Muscle of leg (tissue), 3 donors: ENCODE measurements at regions not wholly inside any gene's neighbourhood (a gene's known extent, or its start where the extent isn't known, plus 50 kb on each side); places are given as distances from the start of the nearest gene placed in this dataset.

ENCODE experiments used
- DNase-seq: peaks from one replicate; pipeline ENCODE4 v3.0.0; 2013
- H3K27ac ChIP-seq: one replicate; pipeline ENCODE4 v1.5.1; 2013; ENCODE audit warnings: mild to moderate bottlenecking, low read length, control low read depth
- H3K27me3 ChIP-seq: one replicate; pipeline ENCODE4 v1.6.1; 2013; ENCODE audit warnings: low read length; ENCODE audit not compliant: control insufficient read depth, insufficient read depth
- H3K36me3 ChIP-seq: one replicate; pipeline ENCODE4 v1.6.1; 2013; ENCODE audit warnings: low read length; ENCODE audit not compliant: control insufficient read depth, insufficient read depth
- H3K4me1 ChIP-seq: one replicate; pipeline ENCODE4 v1.6.1; 2013; ENCODE audit warnings: low read length; ENCODE audit not compliant: control insufficient read depth, insufficient read depth
- H3K4me3 ChIP-seq: one replicate; pipeline ENCODE4 v1.5.1; 2013; ENCODE audit warnings: low read length, control low read depth
- H3K9me3 ChIP-seq: replicated peaks from 2 replicates; pipeline ENCODE4 v1.6.1; 2013; ENCODE audit warnings: low read depth, low read length; ENCODE audit not compliant: control insufficient read depth
- WGBS: methylation state at CpG from one replicate; pipeline ENCODE4 v1.1.5; 2013; ENCODE audit warnings: missing lambda C conversion rate; ENCODE audit not compliant: insufficient coverage; 5-methylcytosine and 5-hydroxymethylcytosine counted together

DNA sequence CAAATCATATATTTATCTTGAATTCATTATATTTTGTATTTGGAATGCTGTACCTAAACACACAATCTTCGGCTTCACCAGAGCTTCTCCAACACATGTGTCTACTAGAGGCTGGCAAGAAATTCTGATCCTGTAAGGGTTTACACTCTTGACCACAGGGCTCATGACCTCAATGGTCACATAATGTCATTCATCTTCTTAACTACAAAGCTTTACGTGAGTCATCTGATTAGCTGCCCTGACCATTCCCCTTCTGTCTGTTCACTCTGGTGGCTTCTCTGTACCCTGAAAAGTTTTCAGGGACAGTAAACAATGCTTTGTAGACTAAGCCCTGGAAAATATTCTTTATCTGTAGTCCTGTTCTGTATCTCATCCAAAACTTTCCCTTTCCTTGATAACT is 423.9 kb downstream of the CMPK2 start:
- no CpG with 5 or more reads among the region's 2 CpGs for WGBS
- H3K27ac ChIP-seq = no peak overlapping the region
- DNase-seq = no peak
- H3K27me3 ChIP-seq = no peaks in the 10 kb centered on the region
- H3K36me3 ChIP-seq = no peaks in the 10 kb centered on the region
- H3K9me3 ChIP-seq = no peaks in the 10 kb centered on the region
- H3K4me3 ChIP-seq = no peak overlapping the region
- H3K4me1 ChIP-seq = no peaks in the 10 kb centered on the region

DNA sequence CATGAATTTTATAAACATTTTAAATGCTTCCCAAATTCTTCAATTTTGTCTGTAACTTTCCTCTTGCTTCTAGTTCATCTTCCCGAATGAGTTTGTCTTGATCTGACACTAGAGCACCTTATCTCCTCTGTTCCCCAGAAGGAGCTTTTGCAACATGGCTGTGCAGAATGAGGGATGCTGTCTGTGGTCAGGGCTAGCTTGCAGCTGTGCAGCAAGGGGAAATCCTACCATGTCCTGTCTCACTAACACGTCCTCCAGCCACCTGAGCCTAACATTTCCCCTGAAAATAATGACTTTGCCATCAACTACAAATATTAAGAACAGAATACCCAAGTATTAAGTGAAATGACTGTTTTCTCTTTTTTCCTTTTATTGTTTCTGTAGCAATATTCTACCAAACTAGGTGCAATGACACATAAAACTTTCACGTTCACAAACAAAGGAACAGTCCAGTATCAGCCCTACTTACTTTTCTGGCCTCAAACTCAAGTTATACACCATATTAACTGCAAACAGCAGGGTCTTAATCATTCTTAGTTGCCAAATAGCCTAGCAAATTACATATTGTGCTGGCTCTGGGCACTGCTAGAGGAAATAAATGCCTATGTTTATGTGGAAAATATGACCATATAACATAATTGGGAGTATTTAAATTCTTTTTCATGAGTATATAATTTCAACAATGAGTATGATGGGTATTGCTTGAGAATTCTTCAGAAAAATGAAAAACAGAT is 423.3 kb downstream of the CMPK2 start:
- H3K36me3 ChIP-seq = no peaks in the 10 kb centered on the region
- no peak overlapping the region for H3K27ac ChIP-seq
- no peaks in the 10 kb centered on the region for H3K27me3 ChIP-seq
- H3K4me1 ChIP-seq = no peaks in the 10 kb centered on the region
- no peaks in the 10 kb centered on the region for H3K9me3 ChIP-seq
- WGBS = no CpG with 5 or more reads among the region's 3 CpGs
- no peak for DNase-seq
- H3K4me3 ChIP-seq = no peak overlapping the region

- 80% methylated on average over 1 of the region's 4 CpGs for WGBS
- peak; percentile 19 for DNase-seq
- no peak overlapping the region for H3K4me3 ChIP-seq
- no peaks in the 10 kb centered on the region for H3K9me3 ChIP-seq
- no peaks in the 10 kb centered on the region for H3K36me3 ChIP-seq
- H3K27ac ChIP-seq = no peak overlapping the region
- H3K4me1 ChIP-seq = no peaks in the 10 kb centered on the region
- H3K27me3 ChIP-seq = no peaks in the 10 kb centered on the region
Measured at GRCh38 chr2:6443061-6443823, 422.5 kb downstream of the CMPK2 start.

- Histone ChIP-seq H3K9me3 (no peaks in the 10 kb centered on the region), H3K27me3 (no peaks in the 10 kb centered on the region), H3K4me3 (no peak overlapping the region), H3K4me1 (no peaks in the 10 kb centered on the region), H3K36me3 (no peaks in the 10 kb centered on the region), H3K27ac (no peak overlapping the region)
- 67% methylated on average over 2 of the region's 2 CpGs for WGBS
- DNase-seq = no peak
Measured at GRCh38 chr2:6444514-6444913, 421.2 kb downstream of the CMPK2 start.

DNA sequence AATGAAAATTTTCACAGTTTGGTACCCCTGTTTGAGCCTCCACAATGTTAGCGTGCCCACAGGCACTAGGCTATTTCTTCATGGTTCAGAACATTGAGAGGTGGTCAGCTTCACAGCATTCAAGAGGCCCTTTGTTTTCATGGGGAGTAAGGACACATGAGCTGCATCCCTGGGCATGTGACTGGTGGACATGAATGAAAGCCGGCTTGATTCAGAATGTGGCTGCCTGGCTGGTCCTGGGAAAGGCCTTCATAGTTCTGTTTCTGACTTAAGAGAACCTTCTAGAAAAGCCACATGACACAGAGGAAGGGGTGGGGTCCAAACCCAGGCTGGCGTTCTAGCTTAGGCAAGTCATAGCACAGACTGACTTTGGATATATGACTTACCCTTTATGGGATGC is 420.6 kb downstream of the CMPK2 start:
- no peak overlapping the region for H3K4me3 ChIP-seq
- H3K27ac ChIP-seq = no peak overlapping the region
- no peaks in the 10 kb centered on the region for H3K36me3 ChIP-seq
- no peaks in the 10 kb centered on the region for H3K27me3 ChIP-seq
- no peak for DNase-seq
- no peaks in the 10 kb centered on the region for H3K4me1 ChIP-seq
- no peaks in the 10 kb centered on the region for H3K9me3 ChIP-seq
- 80% methylated on average over 2 of the region's 3 CpGs for WGBS

GRCh38 chr2:6446938-6447608 is 418.6 kb downstream of the CMPK2 start:
- no peak for DNase-seq
- H3K27me3 ChIP-seq = no peaks in the 10 kb centered on the region
- H3K9me3 ChIP-seq = no peaks in the 10 kb centered on the region
- H3K4me3 ChIP-seq = no peak overlapping the region
- H3K4me1 ChIP-seq = no peaks in the 10 kb centered on the region
- H3K36me3 ChIP-seq = no peaks in the 10 kb centered on the region
- no CpG with 5 or more reads among the region's 3 CpGs for WGBS
- no peak overlapping the region for H3K27ac ChIP-seq

- Histone ChIP-seq H3K27me3 (no peaks in the 10 kb centered on the region), H3K4me1 (no peaks in the 10 kb centered on the region), H3K27ac (no peak overlapping the region), H3K36me3 (no peaks in the 10 kb centered on the region), H3K4me3 (no peak overlapping the region), H3K9me3 (no peaks in the 10 kb centered on the region)
- WGBS = 31% methylated on average over 4 of the region's 7 CpGs
- no peak for DNase-seq
Measured at GRCh38 chr2:6448893-6449292, 416.8 kb downstream of the CMPK2 start.

- Histone ChIP-seq H3K27me3 (no peaks in the 10 kb centered on the region), H3K9me3 (no peaks in the 10 kb centered on the region), H3K36me3 (no peaks in the 10 kb centered on the region), H3K4me3 (no peak overlapping the region), H3K4me1 (no peaks in the 10 kb centered on the region), H3K27ac (no peak overlapping the region)
- DNase-seq = no peak
- WGBS = 67% methylated on average over 1 of the region's 4 CpGs
Measured at GRCh38 chr2:6449343-6449742, 416.4 kb downstream of the CMPK2 start.

DNA sequence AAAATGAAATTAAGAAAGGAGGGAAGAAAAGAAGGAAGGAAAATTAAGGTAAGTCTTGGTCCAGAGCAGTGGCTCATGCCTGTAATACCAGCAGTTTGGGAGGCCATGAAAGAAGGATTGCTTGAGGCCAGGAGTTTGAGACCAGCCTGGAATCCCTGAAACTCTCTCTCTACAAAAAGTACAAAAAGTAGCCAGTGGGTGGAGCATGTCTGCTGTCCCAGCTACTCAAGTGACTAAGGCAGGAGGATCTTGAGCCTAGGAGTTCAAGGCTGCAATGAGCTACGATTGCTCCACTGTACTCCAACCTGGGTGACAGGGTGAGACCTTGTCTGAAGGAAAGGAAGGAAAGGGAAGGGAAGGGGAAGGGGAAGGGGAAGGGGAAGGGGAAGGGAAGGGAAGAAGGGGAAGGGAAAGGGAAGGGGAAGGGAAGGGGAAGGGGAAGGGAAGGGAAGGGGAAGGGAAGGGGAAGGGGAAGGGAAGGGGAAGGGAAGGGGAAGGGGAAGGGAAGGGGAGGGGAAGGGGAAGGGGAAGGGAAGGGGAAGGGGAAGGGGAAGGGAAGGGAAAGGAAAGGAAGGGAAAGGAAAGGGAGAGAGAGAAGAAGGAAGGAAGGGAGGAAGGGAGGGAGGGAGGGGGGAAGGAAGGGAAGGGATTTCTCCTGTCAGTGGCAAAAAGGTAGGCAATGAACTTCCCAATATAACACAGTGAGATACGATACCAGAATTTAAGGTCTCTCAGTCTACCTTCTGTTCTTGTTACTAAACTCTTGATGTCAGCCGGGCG is 412.8 kb downstream of the CMPK2 start:
- H3K4me3 ChIP-seq = no peak overlapping the region
- DNase-seq = no peak
- no peaks in the 10 kb centered on the region for H3K36me3 ChIP-seq
- peaks cover 3% of the 10 kb centered on the region for H3K9me3 ChIP-seq
- no peaks in the 10 kb centered on the region for H3K4me1 ChIP-seq
- 94% methylated on average over 3 of the region's 4 CpGs for WGBS
- H3K27ac ChIP-seq = no peak overlapping the region
- H3K27me3 ChIP-seq = no peaks in the 10 kb centered on the region
